Stimulated activated CD8-positive, alpha-beta memory T cell treated with anti-CD3 and anti-CD28 coated beads, Interleukin-7, amount 100 ng/mL, for 48 hours (primary cell): ENCODE measurements at regions not wholly inside any gene's neighbourhood (a gene's known extent, or its start where the extent isn't known, plus 50 kb on each side); places are given as distances from the start of the nearest gene placed in this dataset.
"Not testable (repeated sequence)": the region's sequence is repeated elsewhere in the genome, so short reads cannot be mapped to it uniquely, and the experiment has no call there.

Source experiments
- DNase-seq, 2 donors: peaks; one replicate each; pipeline ENCODE4 v3.0.0-alpha.2; 2020; ENCODE audit warnings: low read depth in 1 of 2; ENCODE audit errors: extremely low read depth in 1 of 2

DNA sequence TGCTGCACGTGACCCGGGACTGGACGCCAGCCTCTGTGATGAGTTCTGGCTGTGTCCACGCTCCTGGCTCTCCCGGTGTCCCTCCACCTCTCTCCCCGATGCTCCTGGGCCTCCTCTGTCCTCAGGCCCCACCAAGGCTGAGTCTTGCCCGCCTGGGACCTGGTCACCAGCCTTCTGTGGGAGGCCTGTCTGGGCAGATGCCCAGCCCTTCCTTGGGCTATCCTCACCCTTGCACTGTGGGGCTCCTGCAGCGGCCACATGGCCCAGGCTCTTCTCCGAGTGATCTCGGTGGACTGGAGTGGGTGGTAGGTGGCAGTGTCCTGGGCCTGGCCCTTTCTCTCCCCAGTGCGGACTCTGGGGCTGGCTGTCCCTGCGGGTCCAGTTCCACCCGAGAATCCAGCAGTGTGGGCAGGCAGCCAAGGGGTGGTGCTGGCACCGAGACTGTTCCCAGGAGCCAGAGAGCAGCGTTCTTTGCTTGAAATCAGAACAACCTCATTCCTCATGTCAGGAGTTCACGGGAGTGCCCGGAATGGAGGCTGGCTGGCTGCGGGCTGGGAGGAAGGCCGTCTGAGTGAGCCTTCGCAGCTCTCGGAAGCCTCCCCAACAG lies 94.6 kb downstream of the TMEM121 start:
- DNase-seq, result not testable (repeated sequence)

DNA sequence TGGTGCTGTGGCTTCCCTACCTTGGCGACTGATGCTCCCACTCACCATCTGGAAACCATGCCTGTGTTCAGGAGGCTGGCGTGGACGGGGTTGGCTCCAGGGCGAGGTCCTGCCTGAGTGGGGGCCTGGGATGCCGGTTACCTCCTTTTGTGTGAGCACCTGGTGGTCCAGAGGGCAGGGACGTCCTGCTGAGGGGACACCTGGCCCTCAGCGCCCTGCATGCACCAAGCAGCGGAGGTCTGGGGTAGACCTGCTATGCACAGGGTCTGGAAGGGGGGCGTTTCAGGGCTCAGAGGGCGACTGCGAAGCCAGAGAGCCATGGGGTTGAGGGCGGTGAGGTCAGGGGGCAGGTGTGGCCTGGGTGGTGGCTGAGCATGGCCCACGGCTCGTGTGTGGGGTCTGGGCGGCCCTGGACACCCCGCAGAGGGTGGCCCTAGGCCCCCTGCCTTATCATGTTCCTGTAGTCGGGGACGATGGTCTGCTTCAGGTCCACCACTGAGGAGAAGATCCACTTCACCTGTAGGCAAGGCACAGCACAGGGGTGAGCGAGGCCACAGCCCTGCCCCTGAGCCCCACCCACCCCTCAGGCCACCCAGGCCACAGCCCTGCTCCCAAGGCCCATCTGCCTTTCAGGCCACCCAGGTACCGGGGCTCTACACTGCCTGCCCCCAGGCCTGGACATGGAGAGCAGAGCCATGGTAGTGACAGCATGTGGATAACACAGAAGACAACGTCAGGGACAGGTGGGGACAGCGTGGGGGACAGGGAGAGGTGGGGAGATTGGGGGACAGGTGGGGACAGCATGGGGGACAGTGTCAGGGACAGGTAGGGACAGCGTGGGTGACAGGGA lies 95.3 kb downstream of the TMEM121 start:
- DNase-seq, result not testable (repeated sequence)

DNA sequence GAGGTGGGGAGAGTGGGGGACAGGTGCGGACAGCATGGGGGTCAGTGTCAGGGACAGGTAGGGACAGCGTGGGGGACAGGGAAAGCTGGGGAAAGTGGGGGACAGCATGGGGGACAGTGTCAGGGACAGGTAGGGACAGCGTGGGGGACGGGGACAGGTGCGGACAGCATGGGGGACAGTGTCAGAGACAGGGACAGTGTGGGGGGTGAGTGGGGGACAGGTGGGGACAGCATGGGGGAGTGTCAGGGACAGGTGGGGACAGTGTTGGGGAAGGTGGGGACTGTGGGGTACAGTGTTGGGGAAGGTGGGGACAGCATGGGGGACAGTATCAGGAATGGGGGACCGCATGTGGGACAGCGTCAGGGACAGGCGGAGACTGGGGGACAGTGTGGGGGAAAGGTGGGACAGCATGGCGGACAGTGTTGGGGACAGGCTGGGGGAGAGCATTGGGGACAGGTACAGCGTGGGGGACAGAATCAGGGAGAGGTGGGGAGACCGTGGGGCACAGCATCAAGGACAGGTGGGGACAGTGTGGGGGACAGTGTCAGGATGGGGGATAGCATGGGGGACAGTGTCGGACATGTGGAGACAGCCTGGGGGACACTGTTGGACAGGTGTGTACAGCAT lies 96.1 kb downstream of the TMEM121 start:
- DNase-seq, result no peak

DNA sequence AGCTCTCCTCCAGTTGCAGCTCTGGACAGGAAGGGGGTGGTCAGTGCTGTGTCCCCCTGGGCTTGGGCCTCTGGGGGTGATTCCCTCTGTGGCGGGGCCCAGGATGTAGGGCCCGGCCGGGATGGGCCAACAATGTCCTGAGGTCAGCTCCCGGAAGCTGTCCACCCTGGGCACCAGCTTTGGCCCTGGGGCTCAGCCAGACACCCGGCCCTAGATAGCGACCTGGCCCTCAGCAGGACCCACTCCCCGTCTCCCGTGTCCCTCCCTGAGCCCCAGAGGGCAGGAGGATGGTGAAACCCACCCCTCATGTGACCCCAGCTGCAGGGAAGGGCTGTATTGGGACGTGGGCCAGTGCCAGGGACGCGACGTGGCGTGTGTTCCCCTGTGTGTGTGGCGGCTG lies 96.8 kb downstream of the TMEM121 start:
- DNase-seq, result not testable (repeated sequence)

DNA sequence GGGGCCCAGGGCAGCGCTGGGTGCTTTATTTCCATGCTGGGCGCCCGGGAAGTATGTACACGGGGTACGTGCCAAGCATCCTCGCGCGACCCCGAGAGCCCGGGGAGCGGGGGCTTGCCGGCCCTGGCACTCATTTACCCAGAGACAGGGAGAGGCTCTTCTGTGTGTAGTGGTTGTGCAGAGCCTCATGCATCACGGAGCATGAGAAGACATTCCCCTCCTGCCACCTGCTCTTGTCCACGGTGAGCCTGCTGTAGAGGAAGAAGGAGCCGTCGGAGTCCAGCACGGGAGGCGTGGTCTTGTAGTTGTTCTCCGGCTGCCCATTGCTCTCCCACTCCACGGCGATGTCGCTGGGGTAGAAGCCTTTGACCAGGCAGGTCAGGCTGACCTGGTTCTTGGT lies 98.0 kb downstream of the TMEM121 start:
- DNase-seq, result not testable (repeated sequence)

DNA sequence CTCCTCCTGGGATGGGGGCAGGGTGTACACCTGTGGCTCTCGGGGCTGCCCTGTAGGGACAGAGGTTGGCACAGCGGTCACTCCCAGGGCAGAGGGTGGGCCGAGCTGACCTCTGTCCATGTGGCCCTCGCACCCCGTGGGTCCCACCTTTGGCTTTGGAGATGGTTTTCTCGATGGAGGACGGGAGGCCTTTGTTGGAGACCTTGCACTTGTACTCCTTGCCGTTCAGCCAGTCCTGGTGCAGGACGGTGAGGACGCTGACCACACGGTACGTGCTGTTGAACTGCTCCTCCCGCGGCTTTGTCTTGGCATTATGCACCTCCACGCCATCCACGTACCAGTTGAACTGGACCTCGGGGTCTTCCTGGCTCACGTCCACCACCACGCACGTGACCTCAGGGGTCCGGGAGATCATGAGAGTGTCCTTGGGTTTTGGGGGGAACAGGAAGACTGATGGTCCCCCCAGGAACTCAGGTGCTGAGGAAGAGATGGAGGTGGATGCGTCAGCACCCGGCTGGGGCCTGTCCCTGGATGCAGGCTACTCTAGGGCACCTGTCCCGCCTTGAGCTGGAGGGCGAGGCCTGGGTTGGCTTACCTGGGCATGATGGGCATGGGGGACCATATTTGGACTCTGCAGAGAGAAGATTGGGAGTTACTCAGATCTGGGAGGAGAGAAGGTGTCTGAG lies 98.5 kb downstream of the TMEM121 start:
- not testable (repeated sequence) for DNase-seq

DNA sequence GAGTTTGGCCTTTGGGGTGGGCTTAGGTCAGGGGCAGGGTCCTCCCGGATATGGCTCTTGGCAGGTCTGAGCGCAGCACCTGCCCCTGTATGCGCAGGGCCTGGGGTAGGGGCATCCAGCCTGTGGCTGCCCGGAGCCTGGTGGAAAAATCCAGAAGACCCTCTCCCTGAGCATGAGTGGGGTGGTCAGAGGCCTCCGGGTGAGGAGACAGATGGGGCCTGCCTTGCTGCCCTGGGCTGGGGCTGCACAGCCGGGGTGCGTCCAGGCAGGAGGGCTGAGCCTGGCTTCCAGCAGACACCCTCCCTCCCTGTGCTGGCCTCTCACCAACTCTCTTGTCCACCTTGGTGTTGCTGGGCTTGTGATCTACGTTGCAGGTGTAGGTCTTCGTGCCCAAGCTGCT lies 99.1 kb downstream of the TMEM121 start:
- DNase-seq, result not testable (repeated sequence)

DNA sequence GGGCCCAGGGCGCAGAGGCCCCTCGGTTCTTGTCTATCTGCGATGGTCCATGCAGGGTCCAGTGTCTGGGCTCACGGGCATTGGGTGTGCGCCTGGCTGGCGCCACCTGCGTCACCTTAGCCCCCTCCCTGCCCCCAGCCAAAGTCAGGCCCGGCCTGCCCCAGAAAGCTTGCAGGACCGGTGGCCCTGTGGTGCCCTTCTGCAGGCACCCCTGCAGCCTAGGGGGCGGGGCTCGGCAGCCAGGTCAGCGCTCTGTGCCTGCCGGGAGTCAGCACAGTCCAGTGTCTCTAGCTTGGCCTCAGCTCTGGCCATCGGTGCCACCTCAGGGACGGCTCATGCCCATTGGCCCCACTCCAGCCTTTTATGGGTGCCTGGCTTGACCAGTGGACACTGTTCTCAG lies 99.7 kb downstream of the TMEM121 start:
- DNase-seq, result not testable (repeated sequence)

DNA sequence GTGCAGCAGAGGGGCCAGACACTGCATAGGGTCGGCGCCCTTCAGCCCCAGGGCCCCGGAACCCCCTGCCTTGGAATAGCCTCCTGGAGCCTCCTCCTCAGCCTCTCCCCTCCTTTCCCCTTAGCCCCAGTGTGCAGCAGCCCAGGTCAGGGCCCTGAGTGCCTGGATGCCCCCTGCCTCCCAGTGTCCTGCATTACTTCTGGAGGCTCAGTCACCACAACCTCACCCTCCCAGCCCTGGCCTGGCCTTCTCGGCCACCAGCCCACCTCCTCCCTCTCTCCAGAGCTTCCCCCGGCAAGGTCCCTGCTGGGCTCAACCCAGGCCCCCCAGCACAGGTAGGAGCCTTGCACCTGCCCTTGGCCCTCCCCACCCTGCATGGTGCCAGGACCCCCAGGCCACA lies 100.3 kb downstream of the TMEM121 start:
- not testable (repeated sequence) for DNase-seq

DNA sequence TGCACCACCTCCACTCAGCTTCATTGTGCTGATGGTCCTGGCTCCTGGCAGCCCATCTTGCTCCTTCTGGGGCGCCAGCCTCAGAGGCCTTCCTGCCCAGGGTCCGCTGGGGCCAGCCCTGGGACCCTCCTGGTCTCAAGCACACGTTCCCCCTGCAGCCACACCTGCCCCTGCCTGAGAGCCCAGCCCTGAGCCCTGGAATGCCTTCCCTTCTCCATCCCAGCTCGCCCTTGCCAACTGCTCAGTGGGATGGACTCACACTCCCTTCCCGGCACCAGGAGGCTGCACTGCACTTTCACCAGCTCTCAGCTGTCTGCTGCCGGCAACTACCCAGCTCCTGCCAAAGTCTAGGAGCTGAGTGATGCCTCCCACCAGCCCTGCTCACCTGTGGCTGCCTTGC lies 100.9 kb downstream of the TMEM121 start:
- DNase-seq, result not testable (repeated sequence)

DNA sequence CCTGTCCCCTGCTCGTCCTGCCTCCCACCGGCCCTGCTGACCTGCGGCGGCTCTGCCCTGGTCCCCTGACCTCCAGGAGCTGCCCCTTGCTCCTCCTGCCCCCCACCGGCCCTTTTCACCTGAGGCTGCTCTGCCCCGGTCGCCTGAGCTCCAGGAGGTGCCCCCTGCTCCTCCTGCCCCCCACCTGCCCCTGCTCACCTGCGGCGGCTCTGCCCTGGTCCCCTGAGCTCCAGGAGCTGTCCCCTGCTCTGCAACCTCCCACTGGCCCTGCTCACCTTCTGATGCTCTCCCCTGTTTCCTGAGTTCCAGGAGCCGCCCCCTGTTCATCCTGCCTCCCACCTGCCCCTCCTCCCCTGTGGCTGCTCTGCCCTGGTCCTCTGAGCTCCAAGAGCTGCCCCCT lies 101.3 kb downstream of the TMEM121 start:
- no peak for DNase-seq

DNA sequence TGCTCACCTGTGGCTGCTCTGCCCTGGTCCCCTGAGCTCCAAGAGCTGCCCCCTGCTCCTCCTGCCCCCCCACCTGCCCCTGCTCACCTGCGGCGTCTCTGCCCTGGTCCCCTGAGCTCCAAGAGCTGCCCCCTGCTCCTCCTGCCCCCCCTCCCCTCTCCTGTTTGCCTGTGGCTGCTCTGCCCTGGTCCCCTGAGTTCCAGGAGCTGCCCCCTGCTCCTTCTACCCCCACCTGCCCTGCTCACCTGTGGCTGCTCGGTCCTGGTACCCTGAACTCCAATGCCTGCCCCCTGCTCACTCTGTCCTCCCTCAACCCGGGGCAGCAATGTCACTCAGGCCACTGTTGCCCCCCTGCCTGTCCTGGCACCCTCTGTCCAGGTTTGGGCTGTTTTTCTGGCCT lies 101.7 kb downstream of the TMEM121 start:
- DNase-seq, result not testable (repeated sequence)

DNA sequence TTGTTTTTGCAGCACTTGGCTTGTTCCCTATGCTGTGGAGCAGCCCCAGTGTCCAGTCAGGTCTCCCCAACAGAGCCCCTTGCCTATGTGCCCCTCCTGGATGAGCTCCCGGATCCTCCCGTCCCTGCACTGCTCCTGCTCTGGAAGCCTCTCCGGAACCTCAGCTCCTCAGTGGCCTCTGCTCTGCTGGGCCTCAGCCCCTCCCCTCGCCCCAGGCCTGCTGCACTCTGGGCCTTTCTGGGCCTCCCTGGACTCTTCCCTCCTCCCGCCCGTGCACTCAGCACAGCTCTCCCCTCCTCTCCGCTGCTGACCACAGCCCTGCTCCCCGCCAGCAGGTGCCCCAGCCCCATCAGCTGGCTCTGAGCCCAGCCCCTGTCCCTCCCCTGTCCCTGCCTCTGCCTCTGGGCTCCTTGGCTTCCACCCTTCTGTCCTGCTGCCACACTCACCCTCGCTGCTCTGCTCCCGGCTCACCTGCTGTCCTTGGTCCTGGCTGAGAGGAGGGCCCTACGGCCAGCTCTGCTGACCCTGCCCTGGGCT lies 102.2 kb downstream of the TMEM121 start:
- DNase-seq, result not testable (repeated sequence)

DNA sequence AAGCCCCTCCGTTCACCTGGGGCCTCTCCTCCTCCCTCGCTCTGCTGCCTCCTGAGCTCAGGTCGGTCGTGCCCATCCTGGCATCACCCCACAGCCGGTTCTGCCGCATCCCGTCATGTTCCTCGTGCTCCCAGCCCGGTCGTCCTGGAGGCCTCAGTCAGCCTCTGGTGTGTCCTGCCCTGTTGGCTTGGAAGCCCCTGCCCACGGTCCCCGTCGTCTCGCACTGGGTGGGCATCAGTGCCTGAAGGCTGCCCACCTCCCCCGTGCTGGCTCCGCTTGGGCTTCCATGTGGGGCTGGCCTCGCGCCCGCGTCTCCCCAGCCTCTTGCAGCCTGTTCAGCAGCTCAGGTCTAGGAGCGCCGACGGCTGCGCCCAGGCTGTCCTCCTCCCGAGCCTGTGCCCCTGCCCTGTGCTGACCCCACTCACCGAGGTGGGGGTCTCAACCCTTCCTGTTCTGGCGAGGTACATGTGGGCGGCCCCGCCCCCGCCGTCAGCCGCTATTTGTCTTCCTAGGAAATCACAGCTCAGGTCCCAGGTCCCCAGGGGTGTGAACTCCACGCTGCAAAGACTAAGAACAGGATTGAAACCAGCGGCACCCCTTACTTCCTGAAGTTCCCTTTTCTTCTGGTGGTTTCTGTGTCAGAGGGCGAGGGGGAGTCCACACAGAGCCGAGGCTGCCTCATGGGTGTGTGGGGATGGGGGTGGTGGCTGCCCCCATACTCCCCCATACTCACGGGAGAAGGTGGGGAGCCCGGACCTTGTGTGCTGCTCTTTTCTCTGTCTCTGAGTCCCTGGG lies 102.9 kb downstream of the TMEM121 start:
- DNase-seq, result not testable (repeated sequence)

DNA sequence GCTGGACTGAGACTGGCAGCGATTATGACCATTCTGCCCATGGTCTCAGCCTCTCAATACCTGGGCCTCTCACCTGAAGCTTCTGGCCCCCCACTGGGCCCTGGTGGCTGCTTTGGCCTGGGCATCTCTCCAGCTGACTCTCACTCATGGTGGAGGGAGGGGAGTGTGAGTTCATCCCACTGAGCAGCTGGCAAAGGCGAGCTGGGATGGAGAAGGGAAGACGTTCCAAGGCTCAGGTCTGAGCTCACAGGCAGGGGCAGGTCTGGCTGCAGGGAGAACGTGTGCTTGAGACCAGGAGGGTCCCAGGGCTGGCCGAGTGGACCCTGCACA lies 103.5 kb downstream of the TMEM121 start:
- no peak for DNase-seq

DNA sequence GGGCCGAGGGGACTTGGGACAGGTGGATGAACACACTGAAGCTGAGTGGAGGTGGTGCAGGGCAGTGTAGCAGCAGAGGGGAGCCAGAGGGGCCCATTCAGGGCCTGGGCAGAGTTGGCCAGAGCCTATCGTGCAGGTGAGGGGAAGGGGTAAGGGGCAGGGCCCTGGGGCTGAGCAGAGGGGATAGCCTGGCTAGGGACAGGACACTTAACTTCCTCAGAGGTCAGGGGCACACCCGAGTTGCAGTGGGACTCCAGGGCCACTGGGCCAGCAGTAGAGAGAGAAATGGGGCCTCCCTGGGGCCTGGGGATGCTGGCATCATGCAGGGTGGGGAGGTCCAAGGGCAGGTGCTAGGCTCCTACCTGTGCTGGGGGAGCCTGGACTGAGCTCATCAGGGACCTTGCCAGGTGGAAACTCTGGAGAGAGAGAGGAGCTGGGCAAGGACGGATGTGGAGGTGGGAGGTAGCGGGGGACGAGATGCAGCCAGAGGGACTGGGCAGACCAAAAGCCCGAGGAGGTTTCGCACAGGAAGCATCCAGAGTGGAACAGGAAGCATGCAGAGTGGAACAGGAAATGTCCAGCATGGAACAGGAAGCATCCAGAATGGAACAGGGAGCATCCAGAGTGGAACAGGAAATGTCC lies 104.0 kb downstream of the TMEM121 start:
- not testable (repeated sequence) for DNase-seq

DNA sequence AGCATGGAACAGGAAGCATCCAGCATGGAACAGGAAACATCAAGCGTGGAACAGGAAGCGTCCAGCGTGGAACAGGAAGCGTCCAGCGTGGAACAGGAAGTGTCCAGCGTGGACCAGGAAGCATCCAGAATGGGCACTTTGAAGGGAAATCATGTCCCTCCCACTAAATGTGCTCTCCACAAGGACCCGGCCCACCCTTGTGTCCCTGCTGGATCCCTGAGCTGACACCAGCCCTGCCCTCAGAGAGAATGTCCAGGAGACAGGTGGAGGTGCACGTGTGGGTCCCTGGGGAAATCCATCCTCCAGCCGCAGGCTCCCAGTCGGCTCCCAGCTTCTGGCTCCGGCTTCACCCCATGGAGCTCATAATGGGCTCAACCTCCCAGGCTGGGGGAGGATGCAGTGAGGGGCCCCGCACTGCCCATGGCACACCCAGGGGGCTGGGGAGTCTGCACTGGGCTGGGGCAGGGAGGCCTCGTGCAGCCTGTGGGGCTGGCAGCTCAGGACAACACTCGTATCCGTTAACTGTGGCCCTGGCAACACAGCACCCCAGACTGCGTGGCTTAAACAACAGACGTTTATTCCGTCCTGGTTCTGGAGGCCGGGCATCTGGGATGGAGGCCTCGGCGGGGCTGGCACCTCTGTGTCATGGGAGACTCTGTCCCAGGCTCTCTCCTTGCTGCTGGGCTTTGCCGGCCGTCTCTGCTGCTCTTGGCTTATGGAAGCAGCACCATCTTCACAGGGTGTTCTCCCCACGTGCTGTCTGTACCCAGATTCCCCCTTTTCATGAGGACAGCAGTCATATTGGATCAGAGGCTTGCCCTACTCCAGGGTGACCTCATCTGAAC lies 104.8 kb downstream of the TMEM121 start:
- DNase-seq, result not testable (repeated sequence)

DNA sequence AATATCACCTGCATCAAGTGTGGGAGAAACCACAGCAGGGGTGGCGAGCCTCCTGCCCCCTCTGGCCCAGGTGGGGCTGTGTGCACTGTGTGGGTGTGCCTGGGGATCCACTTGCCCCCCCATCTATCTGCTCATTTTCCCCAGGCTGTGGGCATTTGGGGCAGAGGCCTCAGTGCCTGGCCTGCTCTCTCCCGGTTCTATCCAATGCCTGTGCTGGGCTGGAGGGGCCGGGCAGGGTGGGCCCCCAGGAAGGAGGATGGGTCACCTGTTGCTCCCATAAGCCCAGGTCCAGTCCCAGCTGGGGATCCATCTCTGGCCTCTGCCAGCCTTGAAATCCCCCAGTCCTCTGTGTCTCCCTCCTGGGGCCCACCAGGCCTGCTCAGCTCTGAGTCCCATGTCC lies 105.6 kb downstream of the TMEM121 start:
- no peak for DNase-seq

DNA sequence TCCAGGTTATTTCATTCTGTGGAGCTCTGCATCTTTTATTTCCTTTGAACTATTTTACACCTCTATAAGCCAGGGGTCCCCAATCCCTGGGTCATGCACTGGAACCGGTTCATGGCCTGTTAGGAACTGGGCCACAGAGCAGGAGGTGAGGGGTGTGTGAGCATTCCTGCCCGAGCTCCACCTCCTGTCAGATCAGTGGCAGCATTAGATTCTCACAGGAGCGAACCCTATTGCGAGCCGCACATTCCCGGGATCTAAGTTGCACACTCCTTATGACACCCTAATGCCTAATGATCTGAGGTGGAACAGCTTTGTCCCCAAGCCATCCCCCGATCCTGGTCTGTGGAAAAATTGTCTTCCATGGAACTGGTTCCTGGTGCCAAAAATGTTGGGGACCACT lies 107.2 kb downstream of the TMEM121 start:
- DNase-seq, result not testable (repeated sequence)
